ENCODE measurements at regions not wholly inside any gene's neighbourhood (a gene's known extent, or its start where the extent isn't known, plus 50 kb on each side); places are given as distances from the start of the nearest gene placed in this dataset.

DNA sequence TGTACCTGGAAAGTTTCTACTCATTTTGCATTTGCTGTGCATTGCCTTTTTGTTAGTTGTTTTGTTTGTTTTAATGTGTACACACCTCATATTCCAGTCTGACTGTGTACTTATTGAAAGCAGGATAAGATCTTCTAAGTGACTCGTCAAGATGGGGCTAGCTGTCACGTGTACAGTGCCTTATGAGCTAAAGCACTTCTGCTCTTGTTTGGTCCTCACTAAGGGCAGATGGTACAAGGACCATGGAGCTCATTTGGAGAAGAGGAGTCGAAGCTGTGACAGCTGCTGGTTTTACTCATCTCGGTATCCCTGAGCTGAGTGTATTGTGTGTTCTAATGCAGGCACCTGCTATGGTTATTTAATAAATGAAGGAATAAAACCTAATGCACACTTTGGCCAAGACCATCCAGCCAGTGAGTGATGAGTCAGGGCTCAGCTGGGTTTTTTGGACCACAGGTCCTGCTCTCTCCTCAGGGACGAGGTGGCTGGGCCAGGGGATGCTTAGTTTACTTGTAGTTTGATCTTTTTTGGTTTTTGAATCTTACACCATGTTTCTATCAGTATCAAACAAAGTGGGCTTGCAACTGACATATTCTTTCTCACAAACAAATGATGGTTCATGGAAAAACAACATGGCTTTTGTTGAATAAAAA, 152.5 kb upstream of the APCDD1 start:
- TF ChIP-seq, protein P1, sequence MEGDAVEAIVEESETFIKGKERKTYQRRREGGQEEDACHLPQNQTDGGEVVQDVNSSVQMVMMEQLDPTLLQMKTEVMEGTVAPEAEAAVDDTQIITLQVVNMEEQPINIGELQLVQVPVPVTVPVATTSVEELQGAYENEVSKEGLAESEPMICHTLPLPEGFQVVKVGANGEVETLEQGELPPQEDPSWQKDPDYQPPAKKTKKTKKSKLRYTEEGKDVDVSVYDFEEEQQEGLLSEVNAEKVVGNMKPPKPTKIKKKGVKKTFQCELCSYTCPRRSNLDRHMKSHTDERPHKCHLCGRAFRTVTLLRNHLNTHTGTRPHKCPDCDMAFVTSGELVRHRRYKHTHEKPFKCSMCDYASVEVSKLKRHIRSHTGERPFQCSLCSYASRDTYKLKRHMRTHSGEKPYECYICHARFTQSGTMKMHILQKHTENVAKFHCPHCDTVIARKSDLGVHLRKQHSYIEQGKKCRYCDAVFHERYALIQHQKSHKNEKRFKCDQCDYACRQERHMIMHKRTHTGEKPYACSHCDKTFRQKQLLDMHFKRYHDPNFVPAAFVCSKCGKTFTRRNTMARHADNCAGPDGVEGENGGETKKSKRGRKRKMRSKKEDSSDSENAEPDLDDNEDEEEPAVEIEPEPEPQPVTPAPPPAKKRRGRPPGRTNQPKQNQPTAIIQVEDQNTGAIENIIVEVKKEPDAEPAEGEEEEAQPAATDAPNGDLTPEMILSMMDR (IDR thresholded peaks at IDR 0.05) = no peak
- TF ChIP-seq, protein P2, sequence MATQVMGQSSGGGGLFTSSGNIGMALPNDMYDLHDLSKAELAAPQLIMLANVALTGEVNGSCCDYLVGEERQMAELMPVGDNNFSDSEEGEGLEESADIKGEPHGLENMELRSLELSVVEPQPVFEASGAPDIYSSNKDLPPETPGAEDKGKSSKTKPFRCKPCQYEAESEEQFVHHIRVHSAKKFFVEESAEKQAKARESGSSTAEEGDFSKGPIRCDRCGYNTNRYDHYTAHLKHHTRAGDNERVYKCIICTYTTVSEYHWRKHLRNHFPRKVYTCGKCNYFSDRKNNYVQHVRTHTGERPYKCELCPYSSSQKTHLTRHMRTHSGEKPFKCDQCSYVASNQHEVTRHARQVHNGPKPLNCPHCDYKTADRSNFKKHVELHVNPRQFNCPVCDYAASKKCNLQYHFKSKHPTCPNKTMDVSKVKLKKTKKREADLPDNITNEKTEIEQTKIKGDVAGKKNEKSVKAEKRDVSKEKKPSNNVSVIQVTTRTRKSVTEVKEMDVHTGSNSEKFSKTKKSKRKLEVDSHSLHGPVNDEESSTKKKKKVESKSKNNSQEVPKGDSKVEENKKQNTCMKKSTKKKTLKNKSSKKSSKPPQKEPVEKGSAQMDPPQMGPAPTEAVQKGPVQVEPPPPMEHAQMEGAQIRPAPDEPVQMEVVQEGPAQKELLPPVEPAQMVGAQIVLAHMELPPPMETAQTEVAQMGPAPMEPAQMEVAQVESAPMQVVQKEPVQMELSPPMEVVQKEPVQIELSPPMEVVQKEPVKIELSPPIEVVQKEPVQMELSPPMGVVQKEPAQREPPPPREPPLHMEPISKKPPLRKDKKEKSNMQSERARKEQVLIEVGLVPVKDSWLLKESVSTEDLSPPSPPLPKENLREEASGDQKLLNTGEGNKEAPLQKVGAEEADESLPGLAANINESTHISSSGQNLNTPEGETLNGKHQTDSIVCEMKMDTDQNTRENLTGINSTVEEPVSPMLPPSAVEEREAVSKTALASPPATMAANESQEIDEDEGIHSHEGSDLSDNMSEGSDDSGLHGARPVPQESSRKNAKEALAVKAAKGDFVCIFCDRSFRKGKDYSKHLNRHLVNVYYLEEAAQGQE (IDR thresholded peaks at IDR 0.05; ENCODE audit: insufficient read depth in 1 of 2, low read depth in 2 of 2, low read length in 1 of 2) = no peak
- TF ChIP-seq SIN3A (IDR thresholded peaks at IDR 0.05; ENCODE audit: borderline replicate concordance, insufficient read depth, low read depth, low read length) = no peak

Data from Panc1 (cell line).